CD14-positive monocyte (primary cell): ENCODE measurements at regions not wholly inside any gene's neighbourhood (a gene's known extent, or its start where the extent isn't known, plus 50 kb on each side); places are given as distances from the start of the nearest gene placed in this dataset.

Experiments used
- DNase-seq, 3 donors: peaks; one replicate each; pipeline ENCODE4 v3.0.0-alpha.2; 2011 to 2022
- H2AFZ ChIP-seq: 2 replicates; pipeline ENCODE4 v1.6.0; 2012; ENCODE audit warnings: mild to moderate bottlenecking, low read depth, low read length, inconsistent platforms; ENCODE audit not compliant: insufficient read depth, poor library complexity, severe bottlenecking
- H3K27ac ChIP-seq, 2 donors: 1 replicate in 1 of 2; 2 replicates in 1 of 2; pipeline ENCODE4 v1.5.1; 2012 to 2013; ENCODE audit warnings: low read length in 2 of 2, control low read depth in 1 of 2, inconsistent platforms in 1 of 2, low read depth in 1 of 2, mild to moderate bottlenecking in 1 of 2
- H3K27me3 ChIP-seq, 2 donors: one replicate each; pipeline versions ENCODE4 v1.6.0 to v1.6.1; 2011 to 2013; ENCODE audit warnings: low read length in 2 of 2; ENCODE audit not compliant: control insufficient read depth in 2 of 2, insufficient read depth in 2 of 2
- H3K36me3 ChIP-seq, 2 donors: replicated peaks in 1 of 2; 1 replicate in 1 of 2; 2 replicates in 1 of 2; pipeline versions ENCODE4 v1.5.1 to v1.6.1; 2012 to 2013; ENCODE audit warnings: low read length in 2 of 2, control low read depth in 1 of 2, inconsistent platforms in 1 of 2, mild to moderate bottlenecking in 1 of 2; ENCODE audit not compliant: insufficient read depth in 2 of 2, control insufficient read depth in 1 of 2
- H3K4me1 ChIP-seq, 2 donors: 1 replicate in 1 of 2; 2 replicates in 1 of 2; pipeline versions ENCODE4 v1.5.1 to v1.6.1; 2012 to 2013; ENCODE audit warnings: low read length in 2 of 2, control low read depth in 1 of 2, inconsistent platforms in 1 of 2, mild to moderate bottlenecking in 1 of 2, moderate library complexity in 1 of 2; ENCODE audit not compliant: insufficient read depth in 2 of 2, control insufficient read depth in 1 of 2
- H3K4me2 ChIP-seq: replicated peaks from 2 replicates; pipeline ENCODE3; 2012; ENCODE audit warnings: low read length, moderate library complexity, mild to moderate bottlenecking; ENCODE audit not compliant: poor library complexity, severe bottlenecking; ENCODE audit errors: extremely low read depth
- H3K4me3 ChIP-seq, 3 experiments: fragments of 200-600 bp in 1 of 3; sonication (generic) in 1 of 3; replicated peaks in 1 of 3; 1 replicate in 2 of 3; 2 replicates in 1 of 3; pipeline ENCODE4 v1.5.1; 2011 to 2013; ENCODE audit warnings: low read length in 3 of 3, mild to moderate bottlenecking in 3 of 3, control low read depth in 2 of 3, low read depth in 2 of 3, inconsistent platforms in 1 of 3, moderate library complexity in 1 of 3
- H3K79me2 ChIP-seq: 2 replicates; pipeline ENCODE4 v1.6.0; 2012; ENCODE audit warnings: mild to moderate bottlenecking, control low read depth, inconsistent platforms, low read length, moderate library complexity; ENCODE audit not compliant: insufficient read depth
- H3K9ac ChIP-seq: 2 replicates; pipeline ENCODE4 v1.6.0; 2017; ENCODE audit warnings: low read length, mild to moderate bottlenecking; ENCODE audit not compliant: insufficient read depth, poor library complexity, severe bottlenecking
- H3K9me3 ChIP-seq, 2 donors: replicated peaks in 1 of 2; 1 replicate in 1 of 2; 2 replicates in 1 of 2; pipeline versions ENCODE4 v1.5.1 to v1.6.1; 2012 to 2013; ENCODE audit warnings: low read length in 2 of 2, control low read depth in 1 of 2; ENCODE audit not compliant: control insufficient read depth in 1 of 2, insufficient read depth in 1 of 2
- H4K20me1 ChIP-seq: 2 replicates; pipeline ENCODE4 v1.6.0; 2012; ENCODE audit warnings: mild to moderate bottlenecking, low read length, control low read depth, moderate library complexity; ENCODE audit not compliant: insufficient read depth
- H3K27ac Mint-ChIP-seq, 7 donors: one replicate each; pipeline ENCODE4 v1.8.0; 2020; ENCODE audit warnings: mild to moderate bottlenecking in 7 of 7, mixed read lengths in 7 of 7, moderate library complexity in 6 of 7, inconsistent platforms in 2 of 7
- H3K27me3 Mint-ChIP-seq, 3 donors: one replicate each; pipeline ENCODE4 v1.8.0; 2021 to 2022; ENCODE audit warnings: low read depth in 3 of 3, mild to moderate bottlenecking in 3 of 3, mixed read lengths in 3 of 3, moderate library complexity in 3 of 3, inconsistent platforms in 1 of 3
- H3K36me3 Mint-ChIP-seq, 2 donors: one replicate each; pipeline ENCODE4 v1.8.0; 2020; ENCODE audit warnings: mixed read lengths in 2 of 2, inconsistent platforms in 1 of 2, mild to moderate bottlenecking in 1 of 2
- H3K4me1 Mint-ChIP-seq: one replicate; pipeline ENCODE4 v1.8.0; 2020; ENCODE audit warnings: mild to moderate bottlenecking, mixed read lengths
- H3K4me3 Mint-ChIP-seq, 2 donors: one replicate each; pipeline ENCODE4 v1.8.0; 2020; ENCODE audit warnings: mild to moderate bottlenecking in 2 of 2, mixed read lengths in 2 of 2, moderate library complexity in 1 of 2
- H3K9me3 Mint-ChIP-seq, 7 donors: one replicate each; pipeline ENCODE4 v1.8.0; 2020 to 2022; ENCODE audit warnings: mixed read lengths in 7 of 7, mild to moderate bottlenecking in 6 of 7, moderate library complexity in 6 of 7, inconsistent platforms in 2 of 7
- WGBS: methylation state at CpG from one replicate; pipeline ENCODE4 v1.1.5; 2013; ENCODE audit warnings: missing lambda C conversion rate; ENCODE audit not compliant: insufficient coverage; 5-methylcytosine and 5-hydroxymethylcytosine counted together
- intact Hi-C, 2 donors: fragments of 100-400 bp; cut with micrococcal nuclease; formaldehyde crosslinking; loops; one replicate each; pipeline versions ENCODE4 v1.15.0 to v1.15.1; 2023
- TF ChIP-seq, protein P1 (sequence below): fragments of 200-600 bp; IDR thresholded peaks from one replicate; pipeline ENCODE4 v1.8.0; 2022; ENCODE audit warnings: antibody characterized with exemption, mild to moderate bottlenecking

DNA sequence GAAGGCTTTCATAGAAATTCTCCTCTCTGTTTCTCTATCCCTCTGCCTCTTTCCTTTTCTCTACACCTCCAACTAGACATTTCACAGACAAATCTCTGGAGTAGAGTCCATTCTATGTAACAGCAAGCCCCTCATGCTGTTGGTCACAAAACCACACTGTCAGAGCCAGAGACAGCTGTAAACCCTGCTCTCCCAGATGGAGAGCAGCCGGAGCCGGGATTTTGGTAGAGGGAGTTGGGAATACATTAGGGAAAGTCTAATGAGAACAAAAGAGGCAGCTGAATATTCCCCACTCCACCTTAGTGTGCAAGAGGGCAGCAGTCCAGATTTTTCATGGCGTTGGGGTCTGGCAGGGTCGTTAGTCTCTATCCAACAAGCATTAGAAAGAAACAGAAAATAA lies 68.3 kb upstream of the EDN1 start:
- Mint-ChIP-seq H3K36me3 (no peaks in the 10 kb centered on the region), H3K4me3 (no peak overlapping the region), H3K4me1 (no peaks in the 10 kb centered on the region), H3K9me3 (peaks cover 0 to 2% (median 0%) of the 10 kb centered on the region in 7 donors), H3K27me3 (peaks cover 0 to 5% (median 3%) of the 10 kb centered on the region in 3 donors), H3K27ac (no peak overlapping the region)
- no peak overlapping the region for H3K4me3 ChIP-seq
- no peaks in the 10 kb centered on the region for H3K9me3 ChIP-seq
- H3K27me3 ChIP-seq: no peaks in the 10 kb centered on the region
- H4K20me1 ChIP-seq: no peaks in the 10 kb centered on the region
- WGBS: no CpG with 5 or more reads among the region's 4 CpGs
- H3K9ac ChIP-seq: no peak overlapping the region
- DNase-seq: no peak
- H2AFZ ChIP-seq: no peak overlapping the region
- no peaks in the 10 kb centered on the region for H3K79me2 ChIP-seq
- TF ChIP-seq, protein P1, sequence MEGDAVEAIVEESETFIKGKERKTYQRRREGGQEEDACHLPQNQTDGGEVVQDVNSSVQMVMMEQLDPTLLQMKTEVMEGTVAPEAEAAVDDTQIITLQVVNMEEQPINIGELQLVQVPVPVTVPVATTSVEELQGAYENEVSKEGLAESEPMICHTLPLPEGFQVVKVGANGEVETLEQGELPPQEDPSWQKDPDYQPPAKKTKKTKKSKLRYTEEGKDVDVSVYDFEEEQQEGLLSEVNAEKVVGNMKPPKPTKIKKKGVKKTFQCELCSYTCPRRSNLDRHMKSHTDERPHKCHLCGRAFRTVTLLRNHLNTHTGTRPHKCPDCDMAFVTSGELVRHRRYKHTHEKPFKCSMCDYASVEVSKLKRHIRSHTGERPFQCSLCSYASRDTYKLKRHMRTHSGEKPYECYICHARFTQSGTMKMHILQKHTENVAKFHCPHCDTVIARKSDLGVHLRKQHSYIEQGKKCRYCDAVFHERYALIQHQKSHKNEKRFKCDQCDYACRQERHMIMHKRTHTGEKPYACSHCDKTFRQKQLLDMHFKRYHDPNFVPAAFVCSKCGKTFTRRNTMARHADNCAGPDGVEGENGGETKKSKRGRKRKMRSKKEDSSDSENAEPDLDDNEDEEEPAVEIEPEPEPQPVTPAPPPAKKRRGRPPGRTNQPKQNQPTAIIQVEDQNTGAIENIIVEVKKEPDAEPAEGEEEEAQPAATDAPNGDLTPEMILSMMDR: no peak
- H3K4me1 ChIP-seq: no peaks in the 10 kb centered on the region
- no peak overlapping the region for H3K27ac ChIP-seq
- no peak overlapping the region for H3K4me2 ChIP-seq
- intact Hi-C loops: no loop called here
- H3K36me3 ChIP-seq: no peaks in the 10 kb centered on the region

DNA sequence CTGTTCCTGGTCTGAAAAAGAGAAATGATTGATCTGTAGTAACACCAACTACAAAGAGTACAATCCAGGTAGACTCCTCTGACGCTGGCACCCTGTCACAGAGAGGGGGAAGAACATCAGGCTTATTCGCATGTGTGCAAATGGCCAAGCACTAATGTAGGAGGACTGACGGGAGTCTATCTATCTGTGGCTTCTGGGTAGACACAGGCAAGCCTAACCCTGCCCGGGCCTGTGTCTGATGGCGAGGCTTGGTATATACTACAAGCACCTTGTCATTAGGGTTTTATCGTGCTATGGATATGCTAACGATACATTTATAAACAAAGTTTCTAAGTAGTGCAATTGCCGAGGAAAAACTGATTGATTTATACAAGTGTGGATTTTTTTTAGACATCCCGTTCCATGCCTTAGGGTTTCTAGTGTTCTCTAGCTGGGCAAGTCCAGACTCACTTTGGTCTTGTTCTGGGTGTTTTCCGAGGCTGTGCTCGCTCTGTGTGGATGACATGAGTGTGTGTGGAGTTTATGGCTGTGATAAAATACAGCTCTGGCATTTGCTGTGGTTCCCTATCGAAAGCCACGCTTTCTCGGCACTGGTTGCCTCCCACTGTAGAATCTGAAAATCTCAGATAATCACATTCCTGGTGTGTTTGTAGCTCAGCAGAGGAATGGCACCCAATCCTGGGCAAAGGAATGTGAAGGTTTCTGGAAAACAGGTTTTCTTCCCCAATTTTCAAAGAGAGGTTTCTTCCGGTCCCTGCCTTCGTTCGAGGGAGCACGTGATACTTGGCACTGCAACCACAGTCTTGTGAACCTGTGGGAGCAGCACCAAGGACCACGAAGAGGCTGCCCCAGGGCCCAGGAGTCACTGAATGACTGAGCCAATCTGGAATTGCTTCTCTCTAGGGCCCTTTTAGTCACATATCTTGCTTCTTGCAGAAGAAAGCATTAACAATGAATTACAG lies 67.5 kb upstream of the EDN1 start:
- Histone ChIP-seq H3K4me1 (no peaks in the 10 kb centered on the region), H3K4me3 (no peak overlapping the region), H3K27me3 (no peaks in the 10 kb centered on the region), H3K36me3 (no peaks in the 10 kb centered on the region), H4K20me1 (no peaks in the 10 kb centered on the region), H3K79me2 (no peaks in the 10 kb centered on the region), H3K9me3 (no peaks in the 10 kb centered on the region), H3K27ac (no peak overlapping the region), H3K9ac (no peak overlapping the region), H2AFZ (no peak overlapping the region), H3K4me2 (no peak overlapping the region)
- no peaks in the 10 kb centered on the region for H3K4me1 Mint-ChIP-seq
- 95% methylated on average over 14 of the region's 19 CpGs for WGBS
- no peak for DNase-seq
- peaks cover 0 to 2% (median 0%) of the 10 kb centered on the region in 7 donors for H3K9me3 Mint-ChIP-seq
- H3K4me3 Mint-ChIP-seq: peak overlapping the region in 1 of 2 donors; percentile 23
- TF ChIP-seq, protein P1: no peak
- H3K27ac Mint-ChIP-seq: no peak overlapping the region
- peaks cover 0 to 8% (median 3%) of the 10 kb centered on the region in 3 donors for H3K27me3 Mint-ChIP-seq
- no peaks in the 10 kb centered on the region for H3K36me3 Mint-ChIP-seq
- intact Hi-C loops: no loop called here
